ENCODE measurements at regions not wholly inside any gene's neighbourhood (a gene's known extent, or its start where the extent isn't known, plus 50 kb on each side); places are given as distances from the start of the nearest gene placed in this dataset.

DNA sequence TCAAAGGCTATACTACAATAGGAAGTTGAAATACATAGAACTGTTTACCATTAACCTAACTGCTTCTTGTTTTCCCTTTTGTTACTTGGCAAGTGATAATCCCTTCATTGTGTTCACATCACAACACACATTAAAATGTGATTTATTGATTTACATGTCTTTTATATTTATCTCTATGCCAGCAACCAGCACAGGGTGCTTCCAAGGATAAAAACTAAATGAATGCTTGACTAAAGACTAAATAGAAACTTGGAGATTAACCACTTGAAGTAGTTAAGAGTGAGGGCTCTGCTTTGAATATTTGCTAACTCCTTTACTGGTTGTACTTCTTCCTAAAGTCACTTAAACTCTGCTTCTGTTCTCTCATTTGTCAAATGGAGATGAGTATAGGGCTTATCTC lies 1730.6 kb downstream of the EFNA5 start:
- no peak overlapping the region for H3K4me2 ChIP-seq (ENCODE audit: low read depth, low read length)
- no peak overlapping the region for H2AK5ac ChIP-seq (ENCODE audit: low read depth, low read length)
- H3K56ac ChIP-seq (ENCODE audit: extremely low read depth, insufficient read depth, low read length): no peak overlapping the region
- no peaks in the 10 kb centered on the region; a peak in 1 of 4 replicates for H3K79me1 ChIP-seq (ENCODE audit: low read depth in 1 of 2, low read length in 2 of 2)
- no peak overlapping the region for H3K27ac ChIP-seq (ENCODE audit: insufficient read depth, low read length)
- H3K9ac ChIP-seq (ENCODE audit: low read depth, low read length): no peak overlapping the region
- no peaks in the 10 kb centered on the region for H3K27me3 ChIP-seq (ENCODE audit: control insufficient read depth, insufficient read depth, low read length)
- no peak overlapping the region for H4K91ac ChIP-seq (ENCODE audit: insufficient read depth, low read depth, low read length)
- no peak overlapping the region for H2AK9ac ChIP-seq (replicated peaks; ENCODE audit: low read depth, low read length, poor library complexity)
- H4K5ac ChIP-seq (ENCODE audit: low read depth, low read length): no peak overlapping the region
- H3K4ac ChIP-seq (ENCODE audit: low read depth, low read length): no peak overlapping the region
- H3K18ac ChIP-seq (ENCODE audit: low read depth, low read length): no peak overlapping the region
- TF ChIP-seq MAZ (IDR thresholded peaks at IDR 0.05; ENCODE audit: borderline replicate concordance, low read depth, low read length): no peak
- no peak for TF ChIP-seq SMC3 (IDR thresholded peaks at IDR 0.05; ENCODE audit: low read depth, low read length)
- TF ChIP-seq, protein P1, sequence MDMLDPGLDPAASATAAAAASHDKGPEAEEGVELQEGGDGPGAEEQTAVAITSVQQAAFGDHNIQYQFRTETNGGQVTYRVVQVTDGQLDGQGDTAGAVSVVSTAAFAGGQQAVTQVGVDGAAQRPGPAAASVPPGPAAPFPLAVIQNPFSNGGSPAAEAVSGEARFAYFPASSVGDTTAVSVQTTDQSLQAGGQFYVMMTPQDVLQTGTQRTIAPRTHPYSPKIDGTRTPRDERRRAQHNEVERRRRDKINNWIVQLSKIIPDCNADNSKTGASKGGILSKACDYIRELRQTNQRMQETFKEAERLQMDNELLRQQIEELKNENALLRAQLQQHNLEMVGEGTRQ (IDR thresholded peaks at IDR 0.05; ENCODE audit: low read depth, low read length): no peak
- no peak for TF ChIP-seq CEBPB (IDR thresholded peaks at IDR 0.05; ENCODE audit: low read depth, low read length)
- TF ChIP-seq, protein P2, sequence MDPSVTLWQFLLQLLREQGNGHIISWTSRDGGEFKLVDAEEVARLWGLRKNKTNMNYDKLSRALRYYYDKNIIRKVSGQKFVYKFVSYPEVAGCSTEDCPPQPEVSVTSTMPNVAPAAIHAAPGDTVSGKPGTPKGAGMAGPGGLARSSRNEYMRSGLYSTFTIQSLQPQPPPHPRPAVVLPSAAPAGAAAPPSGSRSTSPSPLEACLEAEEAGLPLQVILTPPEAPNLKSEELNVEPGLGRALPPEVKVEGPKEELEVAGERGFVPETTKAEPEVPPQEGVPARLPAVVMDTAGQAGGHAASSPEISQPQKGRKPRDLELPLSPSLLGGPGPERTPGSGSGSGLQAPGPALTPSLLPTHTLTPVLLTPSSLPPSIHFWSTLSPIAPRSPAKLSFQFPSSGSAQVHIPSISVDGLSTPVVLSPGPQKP (IDR thresholded peaks at IDR 0.05; ENCODE audit: borderline replicate concordance, low read depth, low read length): no peak
- TF ChIP-seq POLR2A (IDR thresholded peaks at IDR 0.05; ENCODE audit: low read depth, low read length): no peak
- TF ChIP-seq RAD21 (IDR thresholded peaks at IDR 0.05; ENCODE audit: low read length): no peak
- ChIA-PET CTCF (interaction anchor here (1.4 kb wide), 1 partner anchor 17 kb away, joined by 3 read pairs; no protein-coding TSS in a partner anchor), POLR2A (ENCODE audit: unreplicated experiment) (no interaction called here)
- H3K36me3 ChIP-seq (ENCODE audit: control insufficient read depth, insufficient read depth, low read length): no peaks in the 10 kb centered on the region
- H2BK5ac ChIP-seq (ENCODE audit: low read depth, low read length, poor library complexity, severe bottlenecking): no peak overlapping the region
- DNase-seq (no peak), ATAC-seq (ENCODE audit: low read depth) (no peak)
- H2AFZ ChIP-seq (replicated peaks; ENCODE audit: low read length, poor library complexity): no peak overlapping the region
- BruUV-seq (replicated peaks): no TSS peak
- no peak overlapping the region for H4K8ac ChIP-seq (ENCODE audit: low read depth in 2 of 2, low read length in 2 of 2)
- H3K4me3 ChIP-seq (ENCODE audit: insufficient read depth, low read depth, low read length): no peak overlapping the region
- no peak overlapping the region for H3K14ac ChIP-seq (replicated peaks; ENCODE audit: low read depth, low read length)
- H2BK120ac ChIP-seq (ENCODE audit: low read depth, low read length): no peak overlapping the region
- no peak overlapping the region for H2BK15ac ChIP-seq (ENCODE audit: low read depth, low read length)
- H3K23ac ChIP-seq (ENCODE audit: low read depth, low read length): no peak overlapping the region
- no peaks in the 10 kb centered on the region for H3K4me1 ChIP-seq (ENCODE audit: control insufficient read depth, insufficient read depth, low read length)
- no peaks in the 10 kb centered on the region; the same call in 1 of the 2 replicates for H3K9me1 ChIP-seq (ENCODE audit: insufficient read depth, low read length)
- in situ Hi-C loops (cut with MboI; ENCODE audit: low sequenced_read_pairs) (no loop called here), dilution Hi-C loops (cut with HindIII; ENCODE audit: low sequenced_read_pairs, unreplicated experiment) (no loop called here), intact Hi-C loops (cut with micrococcal nuclease) (no loop called here)
- no peaks in the 10 kb centered on the region for H3K9me3 ChIP-seq (ENCODE audit: control insufficient read depth, insufficient read depth, low read length)
- H4K20me1 ChIP-seq (ENCODE audit: insufficient read depth, low read length): no peaks in the 10 kb centered on the region
- no peak overlapping the region for H2BK20ac ChIP-seq (ENCODE audit: low read depth, low read length)

Measured in IMR-90 (cell line).